ENCODE measurements at regions not wholly inside any gene's neighbourhood (a gene's known extent, or its start where the extent isn't known, plus 50 kb on each side); places are given as distances from the start of the nearest gene placed in this dataset.

- POLR2A ChIA-PET: no interaction called here
- DNase-seq (ENCODE audit: low read depth, low spot score): no peak
- CTCF ChIA-PET: no interaction called here
- H3K4me3 ChIP-seq (ENCODE audit: low read depth, low read length): no peak overlapping the region
- TF ChIP-seq CTCF (IDR thresholded peaks at IDR 0.05; ENCODE audit: insufficient read depth, low read length, missing control alignments): no peak
Observed at GRCh38 chr18:76757925-76758324, 64.4 kb upstream of the ZNF236 start.

- DNase-seq (ENCODE audit: low read depth, low spot score): no peak
- POLR2A ChIA-PET: no interaction called here
- no peak overlapping the region for H3K4me3 ChIP-seq (ENCODE audit: low read depth, low read length)
- no peak for TF ChIP-seq CTCF (IDR thresholded peaks at IDR 0.05; ENCODE audit: insufficient read depth, low read length, missing control alignments)
- CTCF ChIA-PET: no interaction called here
Observed at GRCh38 chr18:76757335-76757734, 65.0 kb upstream of the ZNF236 start.

- ChIA-PET POLR2A (no interaction called here), CTCF (no interaction called here)
- DNase-seq (ENCODE audit: low read depth, low spot score): no peak
- no peak for TF ChIP-seq CTCF (IDR thresholded peaks at IDR 0.05; ENCODE audit: insufficient read depth, low read length, missing control alignments)
- no peak overlapping the region for H3K4me3 ChIP-seq (ENCODE audit: low read depth, low read length)
Observed at GRCh38 chr18:76756531-76757253, 65.7 kb upstream of the ZNF236 start.

- no peak for DNase-seq (ENCODE audit: low read depth, low spot score)
- CTCF ChIA-PET: no interaction called here
Observed at GRCh38 chr18:76754351-76754750, 68.0 kb upstream of the ZNF236 start.

GRCh38 chr18:76752400-76752799, 70.0 kb upstream of the ZNF236 start:
- no peak overlapping the region for H3K4me3 ChIP-seq (ENCODE audit: low read depth, low read length)
- CTCF ChIA-PET: no interaction called here
- no peak for TF ChIP-seq CTCF (IDR thresholded peaks at IDR 0.05; ENCODE audit: insufficient read depth, low read length, missing control alignments)
- no peak for DNase-seq (ENCODE audit: low read depth, low spot score)
- POLR2A ChIA-PET: no interaction called here

More at GRCh38 chr18:76754351-76754750, 68.0 kb upstream of the ZNF236 start:
- no peak for TF ChIP-seq CTCF (IDR thresholded peaks at IDR 0.05; ENCODE audit: insufficient read depth, low read length, missing control alignments)
- POLR2A ChIA-PET: no interaction called here
- H3K4me3 ChIP-seq (ENCODE audit: low read depth, low read length): no peak overlapping the region

- no peak overlapping the region for H3K4me3 ChIP-seq (ENCODE audit: low read depth, low read length)
- DNase-seq (ENCODE audit: low read depth, low spot score): no peak
- ChIA-PET CTCF (no interaction called here), POLR2A (no interaction called here)
- TF ChIP-seq CTCF (IDR thresholded peaks at IDR 0.05; ENCODE audit: insufficient read depth, low read length, missing control alignments): no peak
Observed at GRCh38 chr18:76750917-76751890, 71.2 kb upstream of the ZNF236 start.

All from AG04449 (cell line).